Tibial artery (tissue), 4 donors: ENCODE measurements at regions not wholly inside any gene's neighbourhood (a gene's known extent, or its start where the extent isn't known, plus 50 kb on each side); places are given as distances from the start of the nearest gene placed in this dataset.

ENCODE experiments used
- DNase-seq, 2 donors: peaks; one replicate each; pipeline ENCODE4 v3.0.0-alpha.2; 2019
- H3K27ac ChIP-seq, 2 donors: fragments of 200-600 bp; sonication (generic) in 1 of 2; 1 replicate in 1 of 2; 2 replicates in 1 of 2; pipeline ENCODE4 v1.5.1; 2018 to 2019; ENCODE audit warnings: mild to moderate bottlenecking in 1 of 2
- H3K27me3 ChIP-seq, 2 donors: fragments of 200-600 bp; sonication (generic) in 1 of 2; one replicate each; pipeline versions ENCODE4 v1.5.1 to v1.6.0; 2016 to 2019
- H3K36me3 ChIP-seq, 3 donors: fragments of 200-600 bp; sonication (generic) in 2 of 3; one replicate each; pipeline ENCODE4 v1.5.1; 2016 to 2019; ENCODE audit warnings: mild to moderate bottlenecking in 2 of 3
- H3K4me1 ChIP-seq, 4 donors: fragments of 200-600 bp; sonication (generic) in 2 of 4; 1 replicate in 3 of 4; 2 replicates in 1 of 4; pipeline ENCODE4 v1.5.1; 2016 to 2019
- H3K4me3 ChIP-seq, 2 donors: fragments of 200-600 bp; sonication (generic) in 1 of 2; 1 replicate in 1 of 2; 2 replicates in 1 of 2; pipeline ENCODE4 v1.5.1; 2018 to 2019; ENCODE audit warnings: mild to moderate bottlenecking in 2 of 2
- H3K9me3 ChIP-seq, 3 donors: fragments of 200-600 bp; sonication (generic) in 1 of 3; one replicate each; pipeline ENCODE4 v1.5.1; 2016 to 2019
- intact Hi-C: fragments of 100-400 bp; cut with DNase I; formaldehyde crosslinking; loops from one replicate; pipeline ENCODE4 v1.15.0; 2023; ENCODE audit warnings: low total_unique reads
- TF ChIP-seq, protein P1 (sequence below), 2 experiments: fragments of 200-600 bp in 1 of 2; fragments of 450-650 bp in 1 of 2; IDR thresholded peaks; one replicate each; pipeline ENCODE4 v1.5.1; 2017 to 2019; ENCODE audit warnings: antibody characterized with exemption in 2 of 2, mild to moderate bottlenecking in 1 of 2, moderate library complexity in 1 of 2

DNA sequence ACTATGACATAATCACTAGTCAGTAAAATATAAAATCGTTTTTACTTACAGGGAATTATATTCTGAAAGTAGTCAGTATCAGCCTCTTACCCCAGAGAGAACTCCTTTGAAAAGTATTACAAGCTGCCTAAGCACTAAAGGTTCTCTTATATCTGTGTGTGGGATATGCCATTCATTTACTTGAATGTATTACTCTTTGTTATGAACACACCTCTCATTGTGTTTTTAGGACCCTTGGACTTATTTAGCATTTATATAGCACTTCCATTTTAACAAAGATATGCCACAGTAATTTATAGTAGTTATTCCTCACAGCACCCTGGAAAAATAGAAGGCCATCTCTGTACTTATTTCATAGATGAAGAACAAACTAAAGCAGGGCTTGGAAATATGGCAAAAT, 1178.0 kb downstream of the OLFM4 start:
- H3K27me3 ChIP-seq = no peaks in the 10 kb centered on the region
- no peaks in the 10 kb centered on the region for H3K4me1 ChIP-seq
- H3K9me3 ChIP-seq = no peaks in the 10 kb centered on the region
- TF ChIP-seq, protein P1, sequence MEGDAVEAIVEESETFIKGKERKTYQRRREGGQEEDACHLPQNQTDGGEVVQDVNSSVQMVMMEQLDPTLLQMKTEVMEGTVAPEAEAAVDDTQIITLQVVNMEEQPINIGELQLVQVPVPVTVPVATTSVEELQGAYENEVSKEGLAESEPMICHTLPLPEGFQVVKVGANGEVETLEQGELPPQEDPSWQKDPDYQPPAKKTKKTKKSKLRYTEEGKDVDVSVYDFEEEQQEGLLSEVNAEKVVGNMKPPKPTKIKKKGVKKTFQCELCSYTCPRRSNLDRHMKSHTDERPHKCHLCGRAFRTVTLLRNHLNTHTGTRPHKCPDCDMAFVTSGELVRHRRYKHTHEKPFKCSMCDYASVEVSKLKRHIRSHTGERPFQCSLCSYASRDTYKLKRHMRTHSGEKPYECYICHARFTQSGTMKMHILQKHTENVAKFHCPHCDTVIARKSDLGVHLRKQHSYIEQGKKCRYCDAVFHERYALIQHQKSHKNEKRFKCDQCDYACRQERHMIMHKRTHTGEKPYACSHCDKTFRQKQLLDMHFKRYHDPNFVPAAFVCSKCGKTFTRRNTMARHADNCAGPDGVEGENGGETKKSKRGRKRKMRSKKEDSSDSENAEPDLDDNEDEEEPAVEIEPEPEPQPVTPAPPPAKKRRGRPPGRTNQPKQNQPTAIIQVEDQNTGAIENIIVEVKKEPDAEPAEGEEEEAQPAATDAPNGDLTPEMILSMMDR (IDR thresholded peaks at IDR 0.05) = no peak
- intact Hi-C loops = no loop called here
- no peak overlapping the region for H3K27ac ChIP-seq
- no peak overlapping the region for H3K4me3 ChIP-seq
- DNase-seq = no peak
- no peaks in the 10 kb centered on the region for H3K36me3 ChIP-seq

DNA sequence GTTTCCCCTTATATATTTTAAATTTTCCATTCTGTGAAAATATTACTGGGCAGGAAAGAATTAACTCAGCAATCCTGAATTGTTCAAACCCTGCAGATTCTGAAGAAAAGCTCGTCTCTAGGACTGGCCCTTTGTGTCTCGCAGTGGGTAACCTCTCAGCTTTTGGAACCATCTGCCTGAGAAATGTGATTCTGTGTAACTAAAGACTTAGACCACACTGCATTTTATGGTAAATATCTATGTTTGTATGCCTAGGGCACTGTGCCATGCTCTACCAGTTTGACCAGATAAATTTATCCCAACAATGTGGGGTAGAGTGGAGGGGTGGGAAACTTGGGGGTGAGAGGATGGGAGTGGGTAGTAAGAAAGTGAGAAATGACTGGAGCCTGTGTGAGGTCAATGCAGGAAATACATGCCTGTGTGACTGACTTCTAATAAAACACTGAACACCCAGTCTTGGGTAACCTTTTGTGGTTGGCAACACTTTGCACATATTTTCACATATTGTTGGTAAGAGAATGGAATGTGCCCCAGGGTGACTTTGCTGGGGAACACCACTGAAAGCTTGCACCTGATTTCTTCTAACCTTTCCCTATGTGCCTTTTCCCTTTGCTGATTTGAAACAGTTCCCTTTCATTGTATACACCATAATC, 1181.9 kb downstream of the OLFM4 start:
- intact Hi-C loops = no loop called here
- no peak for DNase-seq
- TF ChIP-seq, protein P1 (IDR thresholded peaks at IDR 0.05) = no peak

DNA sequence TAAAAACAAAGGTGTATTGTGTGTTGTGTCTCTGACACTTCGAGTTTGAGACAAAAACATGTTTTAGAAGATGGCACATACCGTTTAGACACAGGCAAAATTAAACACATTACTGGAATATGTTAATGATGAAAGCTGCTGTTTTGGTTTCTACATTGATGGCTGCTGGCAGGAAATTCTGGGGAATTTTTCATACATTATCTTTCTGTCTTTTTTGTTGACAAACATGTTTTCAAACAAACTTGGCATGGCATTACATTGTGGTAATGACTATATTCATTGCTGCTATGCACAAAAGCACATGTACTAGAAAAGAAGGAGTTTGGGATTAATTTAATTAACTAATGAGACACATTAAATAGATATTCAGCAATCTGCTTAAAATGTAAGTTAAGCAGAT, 1187.6 kb downstream of the OLFM4 start:
- H3K27ac ChIP-seq = no peak overlapping the region
- H3K4me3 ChIP-seq = no peak overlapping the region
- H3K27me3 ChIP-seq = no peaks in the 10 kb centered on the region
- H3K4me1 ChIP-seq = no peaks in the 10 kb centered on the region
- TF ChIP-seq, protein P1 (IDR thresholded peaks at IDR 0.05) = no peak
- no peaks in the 10 kb centered on the region for H3K36me3 ChIP-seq
- intact Hi-C loops = no loop called here
- no peak for DNase-seq
- no peaks in the 10 kb centered on the region for H3K9me3 ChIP-seq

More for the DNA sequence above, 1181.9 kb downstream of the OLFM4 start:
- H3K9me3 ChIP-seq = no peaks in the 10 kb centered on the region
- H3K36me3 ChIP-seq = no peaks in the 10 kb centered on the region
- no peaks in the 10 kb centered on the region for H3K4me1 ChIP-seq
- no peak overlapping the region for H3K4me3 ChIP-seq
- no peak overlapping the region for H3K27ac ChIP-seq
- no peaks in the 10 kb centered on the region for H3K27me3 ChIP-seq

GRCh38 chr13:54226876-54227275, 1198.3 kb downstream of the OLFM4 start:
- Histone ChIP-seq H3K27me3 (no peaks in the 10 kb centered on the region), H3K4me3 (no peak overlapping the region), H3K9me3 (no peaks in the 10 kb centered on the region), H3K36me3 (no peaks in the 10 kb centered on the region), H3K27ac (no peak overlapping the region), H3K4me1 (no peaks in the 10 kb centered on the region)
- intact Hi-C loops = no loop called here
- TF ChIP-seq, protein P1 (IDR thresholded peaks at IDR 0.05) = no peak
- no peak for DNase-seq

DNA sequence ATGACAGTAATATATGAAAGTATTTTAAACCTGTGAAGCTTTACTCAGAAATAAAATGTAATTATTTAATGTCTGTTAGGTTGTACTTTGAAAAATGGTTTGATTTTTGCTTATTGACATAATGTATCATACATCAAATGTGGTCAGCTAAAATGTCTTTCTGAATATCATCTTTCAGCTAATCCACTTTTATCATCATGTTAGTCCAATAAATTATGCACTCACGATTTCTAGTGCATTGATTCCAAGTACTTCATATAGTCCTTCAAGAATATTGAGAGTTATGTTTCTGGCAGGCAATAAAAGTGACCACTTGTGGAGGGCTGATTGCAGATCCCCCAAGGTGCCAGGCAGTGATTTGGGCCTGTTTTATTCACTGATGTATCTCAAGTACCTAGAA, 1204.1 kb downstream of the OLFM4 start:
- Histone ChIP-seq H3K9me3 (no peaks in the 10 kb centered on the region), H3K36me3 (no peaks in the 10 kb centered on the region), H3K27me3 (no peaks in the 10 kb centered on the region), H3K4me3 (no peak overlapping the region), H3K4me1 (no peaks in the 10 kb centered on the region), H3K27ac (no peak overlapping the region)
- DNase-seq = no peak
- TF ChIP-seq, protein P1 (IDR thresholded peaks at IDR 0.05) = no peak
- intact Hi-C loops = no loop called here

GRCh38 chr13:54234607-54235006, 1206.0 kb downstream of the OLFM4 start:
- Histone ChIP-seq H3K27me3 (no peaks in the 10 kb centered on the region), H3K27ac (no peak overlapping the region), H3K9me3 (no peaks in the 10 kb centered on the region), H3K4me3 (no peak overlapping the region), H3K4me1 (no peaks in the 10 kb centered on the region), H3K36me3 (no peaks in the 10 kb centered on the region)
- intact Hi-C loops = no loop called here
- DNase-seq = no peak
- TF ChIP-seq, protein P1 (IDR thresholded peaks at IDR 0.05) = no peak
